ENCODE measurements at regions not wholly inside any gene's neighbourhood (a gene's known extent, or its start where the extent isn't known, plus 50 kb on each side); places are given as distances from the start of the nearest gene placed in this dataset.
"Not testable (repeated sequence)": the region's sequence is repeated elsewhere in the genome, so short reads cannot be mapped to it uniquely, and the experiment has no call there.

GRCh38 chr7:76930416-76930815 is 101.7 kb downstream of the SPDYE17 start:
- POLR2A ChIA-PET (ENCODE audit: low non-redundant PET): not testable (repeated sequence)

GRCh38 chr7:76928751-76929150 is 103.4 kb downstream of the SPDYE17 start:
- DNase-seq (ENCODE audit: low spot score); H3K27ac ChIP-seq; CTCF ChIA-PET; POLR2A ChIA-PET (ENCODE audit: low non-redundant PET): not testable (repeated sequence)

More at GRCh38 chr7:76930416-76930815, 101.7 kb downstream of the SPDYE17 start:
- CTCF ChIA-PET; H3K27ac ChIP-seq; DNase-seq (ENCODE audit: low spot score): not testable (repeated sequence)

GRCh38 chr7:76927741-76928393 is 104.3 kb downstream of the SPDYE17 start:
- H3K27ac ChIP-seq; CTCF ChIA-PET; DNase-seq (ENCODE audit: low spot score); POLR2A ChIA-PET (ENCODE audit: low non-redundant PET): not testable (repeated sequence)

- POLR2A ChIA-PET (ENCODE audit: low non-redundant PET); DNase-seq (ENCODE audit: low spot score); H3K27ac ChIP-seq; CTCF ChIA-PET: not testable (repeated sequence)
These were observed 105.7 kb downstream of the SPDYE17 start for GRCh38 chr7:76926416-76926815.

- POLR2A ChIA-PET (ENCODE audit: low non-redundant PET); CTCF ChIA-PET; DNase-seq (ENCODE audit: low spot score): not testable (repeated sequence)
These were observed 107.4 kb downstream of the SPDYE17 start for GRCh38 chr7:76924756-76925155.

GRCh38 chr7:76918619-76919018 is 113.5 kb downstream of the SPDYE17 start:
- DNase-seq (ENCODE audit: low spot score); H3K27ac ChIP-seq; POLR2A ChIA-PET (ENCODE audit: low non-redundant PET); CTCF ChIA-PET: not testable (repeated sequence)

More at GRCh38 chr7:76924756-76925155, 107.4 kb downstream of the SPDYE17 start:
- not testable (repeated sequence) for H3K27ac ChIP-seq

- DNase-seq (ENCODE audit: low spot score); H3K27ac ChIP-seq; POLR2A ChIA-PET (ENCODE audit: low non-redundant PET): not testable (repeated sequence)
- CTCF ChIA-PET: interaction anchor here (0.6 kb wide), 1 partner anchor 275 kb away, joined by 3 read pairs; no protein-coding TSS in a partner anchor
These were observed 117.8 kb downstream of the SPDYE17 start for GRCh38 chr7:76914361-76914760.

GRCh38 chr7:76912011-76912814 is 119.9 kb downstream of the SPDYE17 start:
- CTCF ChIA-PET: not testable (repeated sequence)

GRCh38 chr7:76904688-76905087 is 127.5 kb downstream of the SPDYE17 start:
- CTCF ChIA-PET; H3K27ac ChIP-seq; DNase-seq (ENCODE audit: low spot score); POLR2A ChIA-PET (ENCODE audit: low non-redundant PET): not testable (repeated sequence)

More at GRCh38 chr7:76912011-76912814, 119.9 kb downstream of the SPDYE17 start:
- H3K27ac ChIP-seq; DNase-seq (ENCODE audit: low spot score); POLR2A ChIA-PET (ENCODE audit: low non-redundant PET): not testable (repeated sequence)

- POLR2A ChIA-PET (ENCODE audit: low non-redundant PET): interaction anchor here (0.6 kb wide), 1 partner anchor 176 kb away, joined by 8 read pairs; no protein-coding TSS in a partner anchor
- DNase-seq (ENCODE audit: low spot score); H3K27ac ChIP-seq; CTCF ChIA-PET: not testable (repeated sequence)
These were observed 130.0 kb downstream of the SPDYE17 start for GRCh38 chr7:76901944-76902710.

GRCh38 chr7:76898807-76899206 is 133.4 kb downstream of the SPDYE17 start:
- DNase-seq (ENCODE audit: low spot score): not testable (repeated sequence)

GRCh38 chr7:76897007-76897406 is 135.2 kb downstream of the SPDYE17 start:
- POLR2A ChIA-PET (ENCODE audit: low non-redundant PET); H3K27ac ChIP-seq; DNase-seq (ENCODE audit: low spot score); CTCF ChIA-PET: not testable (repeated sequence)

More at GRCh38 chr7:76898807-76899206, 133.4 kb downstream of the SPDYE17 start:
- POLR2A ChIA-PET (ENCODE audit: low non-redundant PET); CTCF ChIA-PET; H3K27ac ChIP-seq: not testable (repeated sequence)

- POLR2A ChIA-PET (ENCODE audit: low non-redundant PET); DNase-seq (ENCODE audit: low spot score); H3K27ac ChIP-seq; CTCF ChIA-PET: not testable (repeated sequence)
These were observed 136.5 kb downstream of the SPDYE17 start for GRCh38 chr7:76895696-76896095.

- peak; percentile 0 for DNase-seq (ENCODE audit: low spot score)
- H3K27ac ChIP-seq; CTCF ChIA-PET; POLR2A ChIA-PET (ENCODE audit: low non-redundant PET): not testable (repeated sequence)
These were observed 140.4 kb downstream of the SPDYE17 start for GRCh38 chr7:76891771-76892170.

GRCh38 chr7:76879733-76880288 is 152.3 kb downstream of the SPDYE17 start:
- POLR2A ChIA-PET (ENCODE audit: low non-redundant PET); CTCF ChIA-PET; DNase-seq (ENCODE audit: low spot score); H3K27ac ChIP-seq: not testable (repeated sequence)

GRCh38 chr7:76875760-76876159 is 156.4 kb downstream of the SPDYE17 start:
- CTCF ChIA-PET; POLR2A ChIA-PET (ENCODE audit: low non-redundant PET); DNase-seq (ENCODE audit: low spot score): not testable (repeated sequence)

GRCh38 chr7:76870504-76870808 is 161.7 kb downstream of the SPDYE17 start:
- CTCF ChIA-PET; H3K27ac ChIP-seq; DNase-seq (ENCODE audit: low spot score); POLR2A ChIA-PET (ENCODE audit: low non-redundant PET): not testable (repeated sequence)

More at GRCh38 chr7:76875760-76876159, 156.4 kb downstream of the SPDYE17 start:
- not testable (repeated sequence) for H3K27ac ChIP-seq
